ENCODE measurements at regions not wholly inside any gene's neighbourhood (a gene's known extent, or its start where the extent isn't known, plus 50 kb on each side); places are given as distances from the start of the nearest gene placed in this dataset.

GRCh38 chr16:85162478-85163277, 50.4 kb upstream of the CIBAR2 start:
- Histone ChIP-seq H4K20me1 (ENCODE audit: insufficient read depth, low read length, poor library complexity, severe bottlenecking) (no peaks in the 10 kb centered on the region), H2AFZ (ENCODE audit: low read length) (no peak overlapping the region), H3K36me3 (ENCODE audit: insufficient read depth, low read length) (no peaks in the 10 kb centered on the region), H3F3A (ENCODE audit: low read depth) (no peaks in the 10 kb centered on the region), H3K9ac (ENCODE audit: low read depth, low read length, poor library complexity, severe bottlenecking) (no peak overlapping the region), H3K79me2 (ENCODE audit: insufficient read depth, low read length) (no peaks in the 10 kb centered on the region), H3K27me3 (ENCODE audit: insufficient read depth, low read length, poor library complexity, severe bottlenecking) (no peaks in the 10 kb centered on the region), H3K4me1 (ENCODE audit: insufficient read depth, low read length, poor library complexity, severe bottlenecking) (no peaks in the 10 kb centered on the region), H3K4me2 (ENCODE audit: low read depth, low read length, poor library complexity, severe bottlenecking) (no peak overlapping the region), H3K4me3 (ENCODE audit: low read length, poor library complexity, severe bottlenecking) (no peak overlapping the region), H3K9me3 (ENCODE audit: insufficient read depth, low read depth, low read length) (no peaks in the 10 kb centered on the region), H3K9me2 (replicated peaks; ENCODE audit: low read depth, low read length) (no peaks in the 10 kb centered on the region)
- TF ChIP-seq CTCF (conservative IDR thresholded peaks at IDR 0.05; ENCODE audit: low read length) = no peak
- TF ChIP-seq EZH2phosphoT487 (IDR thresholded peaks at IDR 0.05; ENCODE audit: borderline replicate concordance) = no peak

DNA sequence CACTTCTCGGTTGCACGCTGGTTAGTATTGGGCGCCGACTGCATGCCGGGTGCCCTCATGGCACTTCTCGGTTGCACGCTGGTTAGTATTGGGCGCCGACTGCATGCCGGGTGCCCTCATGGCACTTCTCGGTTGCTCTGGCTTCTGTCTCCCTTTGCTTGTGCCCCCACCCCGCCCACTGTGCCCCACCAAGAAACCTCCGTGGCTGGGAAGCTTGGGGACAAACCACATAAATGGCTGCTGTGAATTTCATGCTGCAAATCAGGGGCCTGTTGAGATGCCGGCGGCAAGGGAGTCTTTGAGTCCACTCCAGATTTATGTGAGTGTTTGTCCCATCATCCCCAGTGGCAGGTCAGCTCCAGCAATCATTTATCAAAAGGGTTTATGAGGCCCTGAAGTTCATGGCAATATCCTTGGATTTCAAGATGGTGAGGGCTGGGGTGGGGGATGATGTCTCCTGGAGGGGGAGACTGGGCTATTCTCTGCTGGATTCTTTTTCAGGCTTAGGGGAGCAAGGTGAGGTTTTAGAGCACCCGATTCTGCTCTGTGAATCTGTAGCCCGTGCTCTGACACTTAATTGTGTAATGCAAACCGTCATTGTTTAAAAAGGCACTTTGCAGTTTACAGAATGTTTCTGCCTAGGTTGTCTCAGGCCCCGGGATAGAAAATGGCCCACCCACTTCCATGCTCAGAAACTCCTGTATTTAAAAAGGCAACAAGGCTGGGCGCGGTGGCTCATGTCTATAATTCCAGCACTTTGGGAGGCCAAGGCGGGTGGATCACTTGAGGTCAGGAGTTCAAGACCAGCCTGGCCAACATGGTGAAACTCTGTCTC, 51.2 kb upstream of the CIBAR2 start:
- H2AFZ ChIP-seq (ENCODE audit: low read length) = no peak overlapping the region
- H3F3A ChIP-seq (ENCODE audit: low read depth) = no peaks in the 10 kb centered on the region
- no peaks in the 10 kb centered on the region for H3K9me2 ChIP-seq (replicated peaks; ENCODE audit: low read depth, low read length)
- H3K36me3 ChIP-seq (ENCODE audit: insufficient read depth, low read length) = no peaks in the 10 kb centered on the region
- H3K4me3 ChIP-seq (ENCODE audit: low read length, poor library complexity, severe bottlenecking) = no peak overlapping the region
- H3K4me2 ChIP-seq (ENCODE audit: low read depth, low read length, poor library complexity, severe bottlenecking) = no peak overlapping the region
- H3K9ac ChIP-seq (ENCODE audit: low read depth, low read length, poor library complexity, severe bottlenecking) = no peak overlapping the region
- TF ChIP-seq EZH2phosphoT487 (IDR thresholded peaks at IDR 0.05; ENCODE audit: borderline replicate concordance) (no peak), CTCF (conservative IDR thresholded peaks at IDR 0.05; ENCODE audit: low read length) (no peak)
- no peaks in the 10 kb centered on the region for H3K79me2 ChIP-seq (ENCODE audit: insufficient read depth, low read length)
- no peaks in the 10 kb centered on the region for H3K4me1 ChIP-seq (ENCODE audit: insufficient read depth, low read length, poor library complexity, severe bottlenecking)
- no peaks in the 10 kb centered on the region for H3K9me3 ChIP-seq (ENCODE audit: insufficient read depth, low read depth, low read length)
- H3K27me3 ChIP-seq (ENCODE audit: insufficient read depth, low read length, poor library complexity, severe bottlenecking) = no peaks in the 10 kb centered on the region
- no peaks in the 10 kb centered on the region for H4K20me1 ChIP-seq (ENCODE audit: insufficient read depth, low read length, poor library complexity, severe bottlenecking)

GRCh38 chr16:85164431-85164830, 52.2 kb upstream of the CIBAR2 start:
- Histone ChIP-seq H3K79me2 (ENCODE audit: insufficient read depth, low read length) (no peaks in the 10 kb centered on the region), H4K20me1 (ENCODE audit: insufficient read depth, low read length, poor library complexity, severe bottlenecking) (no peaks in the 10 kb centered on the region), H3K4me2 (ENCODE audit: low read depth, low read length, poor library complexity, severe bottlenecking) (no peak overlapping the region), H3K27me3 (ENCODE audit: insufficient read depth, low read length, poor library complexity, severe bottlenecking) (no peaks in the 10 kb centered on the region), H3K9me2 (replicated peaks; ENCODE audit: low read depth, low read length) (no peaks in the 10 kb centered on the region), H3F3A (ENCODE audit: low read depth) (no peaks in the 10 kb centered on the region), H3K4me1 (ENCODE audit: insufficient read depth, low read length, poor library complexity, severe bottlenecking) (no peaks in the 10 kb centered on the region), H3K9me3 (ENCODE audit: insufficient read depth, low read depth, low read length) (no peaks in the 10 kb centered on the region), H3K9ac (ENCODE audit: low read depth, low read length, poor library complexity, severe bottlenecking) (no peak overlapping the region), H3K4me3 (ENCODE audit: low read length, poor library complexity, severe bottlenecking) (no peak overlapping the region), H3K36me3 (ENCODE audit: insufficient read depth, low read length) (no peaks in the 10 kb centered on the region), H2AFZ (ENCODE audit: low read length) (no peak overlapping the region)
- TF ChIP-seq EZH2phosphoT487 (IDR thresholded peaks at IDR 0.05; ENCODE audit: borderline replicate concordance) (no peak), CTCF (conservative IDR thresholded peaks at IDR 0.05; ENCODE audit: low read length) (no peak)

Data from Loucy (cell line).